HCT116 (cell line): ENCODE measurements at regions not wholly inside any gene's neighbourhood (a gene's known extent, or its start where the extent isn't known, plus 50 kb on each side); places are given as distances from the start of the nearest gene placed in this dataset.

Experiments
- ATAC-seq: fragments of 200-7000 bp; cut with Tn5 transposase; 2 replicates; pipeline ENCODE4 v1.9.1; 2020; ENCODE audit warnings: mild to moderate bottlenecking, moderate library complexity
- BruUV-seq: library from RNA; stranded (reverse); fragments of 400-500 nt; replicated peaks from 2 replicates; lab custom pipeline; 2021; lab: Mats Ljungman, UMichigan
- CTCF ChIA-PET: fragments of 300-600 bp; sonication (Branson Sonifier 250); formaldehyde crosslinking; loops from one replicate; lab custom pipeline; 2021; ENCODE audit warnings: antibody characterized with exemption; lab: Charles Lee
- POLR2A ChIA-PET: fragments of 300-600, 350-600 bp; sonication (Branson Sonifier 250); formaldehyde crosslinking; loops from one replicate; lab custom pipeline; 2021; ENCODE audit warnings: antibody characterized with exemption; lab: Charles Lee
- RAD21 ChIA-PET, 2 experiments: fragments of 300-600 bp; sonication (Branson Sonifier 250); formaldehyde crosslinking; loops; one replicate each; lab custom pipeline; 2023; ENCODE audit warnings: low total read pairs in 2 of 2; ENCODE audit not compliant: uncharacterized antibody in 2 of 2, unreplicated experiment in 2 of 2, low non-redundant PET in 1 of 2; lab: Charles Lee
- DNase-seq: peaks from one replicate; pipeline ENCODE4 v3.0.0-alpha.2; 2010; ENCODE audit warnings: low read depth, low spot score
- H2AFZ ChIP-seq: fragments of 200-600 bp; shearing (Covaris generic), sonication (generic); 2 replicates; pipeline ENCODE4 v1.6.1; 2017; ENCODE audit warnings: low read depth, mixed run types, mixed read lengths, antibody characterized with exemption, low read length; ENCODE audit not compliant: poor library complexity, severe bottlenecking
- H3K27ac ChIP-seq: 2 replicates; pipeline ENCODE4 v1.5.1; 2012; ENCODE audit warnings: low read depth, low read length
- H3K27me3 ChIP-seq: fragments of 200-600 bp; sonication (generic); 2 replicates; pipeline ENCODE4 v1.6.1; 2016; ENCODE audit warnings: mixed run types, low read length, mixed read lengths; ENCODE audit not compliant: insufficient read depth
- H3K36me3 ChIP-seq, 2 experiments: fragments of 200-500 bp in 1 of 2; fragments of 200-600 bp in 1 of 2; sonication (Bioruptor generic) in 1 of 2; sonication (generic) in 1 of 2; 2 replicates each; pipeline versions ENCODE4 v1.5.1 to v1.6.1; 2014 to 2016; ENCODE audit warnings: low read length in 2 of 2, inconsistent platforms in 1 of 2, mixed read lengths in 1 of 2, mixed run types in 1 of 2; ENCODE audit not compliant: insufficient read depth in 2 of 2, control insufficient read depth in 1 of 2
- H3K4me1 ChIP-seq, 2 experiments: fragments of 200-600 bp in 1 of 2; sonication (generic) in 1 of 2; 2 replicates each; pipeline versions ENCODE4 v1.5.1 to v1.6.1; 2012 to 2017; ENCODE audit warnings: low read length in 2 of 2, inconsistent platforms in 1 of 2, mild to moderate bottlenecking in 1 of 2, mixed read lengths in 1 of 2, mixed run types in 1 of 2, moderate library complexity in 1 of 2; ENCODE audit not compliant: insufficient read depth in 2 of 2, control insufficient read depth in 1 of 2
- H3K4me2 ChIP-seq: fragments of 200-600 bp; sonication (generic); 2 replicates; pipeline ENCODE4 v1.6.1; 2017; ENCODE audit warnings: mixed run types, low read length, mixed read lengths
- H3K4me3 ChIP-seq, 2 experiments: fragments of 200-600 bp in 1 of 2; sonication (generic) in 1 of 2; replicated peaks in 1 of 2; 2 replicates each; pipeline ENCODE4 v1.5.1; 2011 to 2016; ENCODE audit warnings: low read length in 2 of 2, control low read depth in 1 of 2, low read depth in 1 of 2, mild to moderate bottlenecking in 1 of 2, mixed read lengths in 1 of 2, mixed run types in 1 of 2
- H3K79me2 ChIP-seq: fragments of 200-600 bp; sonication (generic); 2 replicates; pipeline ENCODE4 v1.6.1; 2017; ENCODE audit warnings: mild to moderate bottlenecking, mixed run types, low read length, moderate library complexity, mixed read lengths; ENCODE audit not compliant: insufficient read depth
- H3K9ac ChIP-seq: fragments of 200-600 bp; sonication (generic); 2 replicates; pipeline ENCODE4 v1.6.1; 2016; ENCODE audit warnings: low read length, mixed read lengths
- H3K9me2 ChIP-seq: fragments of 200-600 bp; sonication (generic), shearing (Covaris generic); 2 replicates; pipeline ENCODE4 v1.6.1; 2017; ENCODE audit warnings: mixed run types, mild to moderate bottlenecking, moderate library complexity; ENCODE audit not compliant: insufficient read depth
- H3K9me3 ChIP-seq, 2 experiments: fragments of 200-500 bp in 1 of 2; fragments of 200-600 bp in 1 of 2; sonication (Bioruptor generic) in 1 of 2; sonication (generic) in 1 of 2; 2 replicates each; pipeline ENCODE4 v1.6.1; 2014 to 2017; ENCODE audit warnings: low read length in 2 of 2, mixed read lengths in 2 of 2, inconsistent platforms in 1 of 2, low read depth in 1 of 2, mild to moderate bottlenecking in 1 of 2, mixed run types in 1 of 2, moderate library complexity in 1 of 2; ENCODE audit not compliant: control insufficient read depth in 1 of 2, insufficient read depth in 1 of 2
- H4K20me1 ChIP-seq: fragments of 200-600 bp; sonication (generic), shearing (Covaris generic); 2 replicates; pipeline ENCODE4 v1.6.1; 2017; ENCODE audit warnings: mixed run types, mild to moderate bottlenecking, moderate library complexity; ENCODE audit not compliant: insufficient read depth
- CBX3 ChIP-seq: IDR thresholded peaks from 2 replicates; pipeline ENCODE4 v1.6.1; 2012; ENCODE audit warnings: low read depth
- CTCF ChIP-seq, 3 experiments: fragments of 200-600 bp in 1 of 3; sonication (generic) in 1 of 3; IDR thresholded peaks in 2 of 3; conservative IDR thresholded peaks in 1 of 3; 2 replicates each; pipeline ENCODE4 v1.5.1; 2012 to 2017; ENCODE audit warnings: low read depth in 2 of 3, low read length in 2 of 3, antibody characterized with exemption in 1 of 3, borderline replicate concordance in 1 of 3, control low read depth in 1 of 3, mild to moderate bottlenecking in 1 of 3, mixed read lengths in 1 of 3, mixed run types in 1 of 3, moderate library complexity in 1 of 3; ENCODE audit not compliant: insufficient read depth in 1 of 3
- ELF1 ChIP-seq: IDR thresholded peaks from 2 replicates; pipeline ENCODE4 v1.6.1; 2012; ENCODE audit warnings: low read depth, borderline replicate concordance
- RAD21 ChIP-seq: IDR thresholded peaks from 2 replicates; pipeline ENCODE4 v1.6.1; 2012; ENCODE audit warnings: low read depth, mild to moderate bottlenecking
- REST ChIP-seq: IDR thresholded peaks from 2 replicates; pipeline ENCODE4 v1.6.1; 2012; ENCODE audit warnings: low read depth
- SIN3A ChIP-seq: IDR thresholded peaks from 2 replicates; pipeline ENCODE4 v1.6.1; 2012; ENCODE audit warnings: low read depth
- ZNF274 ChIP-seq: fragments of 200-500 bp; sonication (Bioruptor generic); IDR thresholded peaks from 2 replicates; pipeline ENCODE4 v1.6.1; 2014; ENCODE audit warnings: mild to moderate bottlenecking, low read depth, low read length, inconsistent platforms
- intact Hi-C: fragments of 100-400 bp; cut with micrococcal nuclease; formaldehyde crosslinking; loops from 2 replicates; pipeline ENCODE4 v1.10.0; 2022
- TF ChIP-seq, protein P1 (sequence below): IDR thresholded peaks from 2 replicates; pipeline ENCODE4 v1.6.1; 2011; ENCODE audit warnings: mild to moderate bottlenecking, low read length, moderate library complexity; ENCODE audit not compliant: insufficient replicate concordance; ENCODE audit errors: extremely low read depth

DNA sequence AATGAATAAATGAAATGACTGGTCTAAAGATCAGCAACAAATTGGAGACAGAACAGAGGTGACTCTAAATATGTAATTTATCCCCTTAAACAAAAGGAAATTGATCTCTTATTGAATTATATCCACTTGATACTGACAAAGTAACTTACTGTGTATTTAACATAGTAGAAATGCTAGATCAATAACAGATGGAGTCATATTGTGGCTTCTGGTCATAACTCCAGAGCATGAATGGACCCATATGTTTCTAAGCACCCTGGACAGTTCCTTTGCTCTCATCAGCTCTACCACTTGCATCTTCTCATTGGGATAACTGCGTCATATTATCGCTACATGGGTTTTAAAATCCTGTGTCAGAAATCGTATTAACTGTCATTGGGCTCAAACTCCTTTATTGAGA is 222.3 kb downstream of the ETS1 start:
- H3K27me3 ChIP-seq: peaks cover 21% of the 10 kb centered on the region; the same call in 1 of the 2 replicates
- ATAC-seq (no peak), DNase-seq (no peak)
- CTCF ChIA-PET: no interaction called here
- no peak overlapping the region for H3K9ac ChIP-seq
- no peak overlapping the region for H3K4me2 ChIP-seq
- no peaks in the 10 kb centered on the region for H3K36me3 ChIP-seq
- POLR2A ChIA-PET: no interaction called here
- no peaks in the 10 kb centered on the region; the same call in 1 of the 2 replicates for H4K20me1 ChIP-seq
- intact Hi-C loops: no loop called here
- H3K27ac ChIP-seq: no peak overlapping the region
- H3K9me2 ChIP-seq: no peaks in the 10 kb centered on the region
- no peaks in the 10 kb centered on the region for H3K9me3 ChIP-seq
- TF ChIP-seq REST: peak; percentile 74
- TF ChIP-seq RAD21: no peak
- H3K4me3 ChIP-seq: no peak overlapping the region
- H3K4me1 ChIP-seq: no peaks in the 10 kb centered on the region
- H3K79me2 ChIP-seq: no peaks in the 10 kb centered on the region
- BruUV-seq: no TSS peak
- H2AFZ ChIP-seq: no peak overlapping the region
- RAD21 ChIA-PET: no interaction called here

GRCh38 chr11:128361451-128362020 is 225.8 kb downstream of the ETS1 start:
- ATAC-seq (no peak), DNase-seq (no peak)
- CTCF ChIA-PET: no interaction called here
- no TSS peak for BruUV-seq
- H3K9me3 ChIP-seq: no peaks in the 10 kb centered on the region
- H3K4me1 ChIP-seq: no peaks in the 10 kb centered on the region
- no peak overlapping the region for H3K4me2 ChIP-seq
- no peak overlapping the region for H3K27ac ChIP-seq
- no peak overlapping the region for H3K9ac ChIP-seq
- no peaks in the 10 kb centered on the region for H4K20me1 ChIP-seq
- intact Hi-C loops: no loop called here
- no peak overlapping the region for H3K4me3 ChIP-seq
- POLR2A ChIA-PET: no interaction called here
- H2AFZ ChIP-seq: no peak overlapping the region
- H3K36me3 ChIP-seq: no peaks in the 10 kb centered on the region
- H3K79me2 ChIP-seq: no peaks in the 10 kb centered on the region
- RAD21 ChIA-PET: no interaction called here
- H3K9me2 ChIP-seq: no peaks in the 10 kb centered on the region
- peaks cover 54% of the 10 kb centered on the region; the same call in 1 of the 2 replicates for H3K27me3 ChIP-seq
- no peak for TF ChIP-seq RAD21
- no peak for TF ChIP-seq ELF1
- TF ChIP-seq CBX3: no peak
- TF ChIP-seq ZNF274: no peak
- no peak for TF ChIP-seq CTCF (IDR thresholded peaks at IDR 0.05 in 2 of 3, conservative IDR thresholded peaks at IDR 0.05 in 1 of 3; ENCODE audit: borderline replicate concordance in 1 of 3, insufficient read depth in 1 of 3, low read depth in 2 of 3, low read length in 2 of 3)
- no peak for TF ChIP-seq SIN3A
- TF ChIP-seq, protein P1, sequence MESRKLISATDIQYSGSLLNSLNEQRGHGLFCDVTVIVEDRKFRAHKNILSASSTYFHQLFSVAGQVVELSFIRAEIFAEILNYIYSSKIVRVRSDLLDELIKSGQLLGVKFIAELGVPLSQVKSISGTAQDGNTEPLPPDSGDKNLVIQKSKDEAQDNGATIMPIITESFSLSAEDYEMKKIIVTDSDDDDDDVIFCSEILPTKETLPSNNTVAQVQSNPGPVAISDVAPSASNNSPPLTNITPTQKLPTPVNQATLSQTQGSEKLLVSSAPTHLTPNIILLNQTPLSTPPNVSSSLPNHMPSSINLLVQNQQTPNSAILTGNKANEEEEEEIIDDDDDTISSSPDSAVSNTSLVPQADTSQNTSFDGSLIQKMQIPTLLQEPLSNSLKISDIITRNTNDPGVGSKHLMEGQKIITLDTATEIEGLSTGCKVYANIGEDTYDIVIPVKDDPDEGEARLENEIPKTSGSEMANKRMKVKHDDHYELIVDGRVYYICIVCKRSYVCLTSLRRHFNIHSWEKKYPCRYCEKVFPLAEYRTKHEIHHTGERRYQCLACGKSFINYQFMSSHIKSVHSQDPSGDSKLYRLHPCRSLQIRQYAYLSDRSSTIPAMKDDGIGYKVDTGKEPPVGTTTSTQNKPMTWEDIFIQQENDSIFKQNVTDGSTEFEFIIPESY: no peak
